DND-41 (cell line): ENCODE measurements at regions not wholly inside any gene's neighbourhood (a gene's known extent, or its start where the extent isn't known, plus 50 kb on each side); places are given as distances from the start of the nearest gene placed in this dataset.

Source experiments
- ATAC-seq: fragments of 200-7000 bp; cut with Tn5 transposase; 3 replicates; pipeline ENCODE4 v1.9.1; 2021; ENCODE audit warnings: low read depth; ENCODE audit not compliant: insufficient read depth
- DNase-seq: peaks from one replicate; pipeline ENCODE4 v3.0.0-alpha.2; 2020
- H2AFZ ChIP-seq: 2 replicates; pipeline ENCODE4 v1.6.0; 2012; ENCODE audit warnings: low read depth, low read length
- H3K27ac ChIP-seq: 2 replicates; pipeline ENCODE4 v1.5.1; 2012; ENCODE audit warnings: low read length, inconsistent platforms
- H3K27me3 ChIP-seq: fragments of 200-600 bp; sonication (generic); 2 replicates; pipeline ENCODE4 v1.6.0; 2012; ENCODE audit warnings: low read length, mild to moderate bottlenecking, inconsistent platforms; ENCODE audit not compliant: insufficient read depth, poor library complexity
- H3K36me3 ChIP-seq: 2 replicates; pipeline ENCODE4 v1.5.1; 2012; ENCODE audit warnings: low read length, inconsistent platforms; ENCODE audit not compliant: insufficient read depth
- H3K4me1 ChIP-seq: 2 replicates; pipeline ENCODE4 v1.5.1; 2012; ENCODE audit warnings: mild to moderate bottlenecking, low read length; ENCODE audit not compliant: insufficient read depth
- H3K4me2 ChIP-seq: 2 replicates; pipeline ENCODE4 v1.6.0; 2012; ENCODE audit warnings: mild to moderate bottlenecking, moderate library complexity, low read length, inconsistent platforms; ENCODE audit not compliant: insufficient read depth
- H3K4me3 ChIP-seq, 2 experiments: fragments of 200-600 bp in 1 of 2; shearing (Covaris generic) in 1 of 2; 2 replicates each; pipeline ENCODE4 v1.5.1; 2012 to 2016; ENCODE audit warnings: inconsistent platforms in 2 of 2, low read length in 2 of 2, mild to moderate bottlenecking in 2 of 2, low read depth in 1 of 2, moderate library complexity in 1 of 2
- H3K79me2 ChIP-seq: 2 replicates; pipeline ENCODE4 v1.6.0; 2012; ENCODE audit warnings: low read length, inconsistent platforms; ENCODE audit not compliant: insufficient read depth
- H3K9ac ChIP-seq: 2 replicates; pipeline ENCODE4 v1.6.0; 2012; ENCODE audit warnings: low read depth, mild to moderate bottlenecking, inconsistent platforms, low read length, moderate library complexity
- H3K9me3 ChIP-seq: 2 replicates; pipeline ENCODE4 v1.5.1; 2012; ENCODE audit warnings: low read length, moderate library complexity, mild to moderate bottlenecking, inconsistent platforms; ENCODE audit not compliant: insufficient read depth, severe bottlenecking
- H4K20me1 ChIP-seq: 2 replicates; pipeline ENCODE4 v1.6.0; 2012; ENCODE audit warnings: low read length; ENCODE audit not compliant: insufficient read depth
- EZH2 ChIP-seq: IDR thresholded peaks from 3 replicates; pipeline ENCODE4 v1.6.1; 2012; ENCODE audit warnings: borderline replicate concordance, low read depth, mild to moderate bottlenecking, moderate library complexity, low read length, inconsistent platforms; ENCODE audit not compliant: severe bottlenecking
- TF ChIP-seq, protein P1 (sequence below): IDR thresholded peaks from 2 replicates; pipeline ENCODE4 v1.5.1; 2012; ENCODE audit warnings: borderline replicate concordance, low read length, moderate library complexity, mild to moderate bottlenecking; ENCODE audit not compliant: poor library complexity, severe bottlenecking; ENCODE audit errors: extremely low read depth

DNA sequence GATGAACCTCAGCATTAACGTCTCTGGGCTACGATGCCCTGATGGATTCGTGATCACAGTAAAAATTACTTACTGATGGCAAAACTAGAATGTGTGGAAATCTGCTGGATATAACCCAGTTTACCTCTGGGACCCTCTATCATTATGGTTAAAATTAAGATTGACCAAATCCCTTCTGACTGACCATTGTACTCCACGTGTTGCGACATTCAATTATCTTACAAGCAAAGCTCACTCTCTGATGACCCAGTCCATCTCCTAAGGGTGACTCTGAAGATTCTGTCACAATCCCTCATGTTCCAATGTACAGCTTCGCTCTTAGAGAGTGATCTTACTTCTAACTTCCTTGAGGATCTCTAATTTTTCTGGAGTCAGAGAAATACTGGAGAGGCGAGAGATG, 288.5 kb upstream of the RUNX1 start:
- Histone ChIP-seq H3K9me3 (no peaks in the 10 kb centered on the region), H3K27ac (no peak overlapping the region), H3K27me3 (no peaks in the 10 kb centered on the region), H3K4me1 (peaks cover 30% of the 10 kb centered on the region), H3K4me3 (no peak overlapping the region), H3K9ac (no peak overlapping the region), H4K20me1 (no peaks in the 10 kb centered on the region), H2AFZ (no peak overlapping the region), H3K79me2 (no peaks in the 10 kb centered on the region), H3K36me3 (no peaks in the 10 kb centered on the region), H3K4me2 (no peak overlapping the region)
- TF ChIP-seq, protein P1, sequence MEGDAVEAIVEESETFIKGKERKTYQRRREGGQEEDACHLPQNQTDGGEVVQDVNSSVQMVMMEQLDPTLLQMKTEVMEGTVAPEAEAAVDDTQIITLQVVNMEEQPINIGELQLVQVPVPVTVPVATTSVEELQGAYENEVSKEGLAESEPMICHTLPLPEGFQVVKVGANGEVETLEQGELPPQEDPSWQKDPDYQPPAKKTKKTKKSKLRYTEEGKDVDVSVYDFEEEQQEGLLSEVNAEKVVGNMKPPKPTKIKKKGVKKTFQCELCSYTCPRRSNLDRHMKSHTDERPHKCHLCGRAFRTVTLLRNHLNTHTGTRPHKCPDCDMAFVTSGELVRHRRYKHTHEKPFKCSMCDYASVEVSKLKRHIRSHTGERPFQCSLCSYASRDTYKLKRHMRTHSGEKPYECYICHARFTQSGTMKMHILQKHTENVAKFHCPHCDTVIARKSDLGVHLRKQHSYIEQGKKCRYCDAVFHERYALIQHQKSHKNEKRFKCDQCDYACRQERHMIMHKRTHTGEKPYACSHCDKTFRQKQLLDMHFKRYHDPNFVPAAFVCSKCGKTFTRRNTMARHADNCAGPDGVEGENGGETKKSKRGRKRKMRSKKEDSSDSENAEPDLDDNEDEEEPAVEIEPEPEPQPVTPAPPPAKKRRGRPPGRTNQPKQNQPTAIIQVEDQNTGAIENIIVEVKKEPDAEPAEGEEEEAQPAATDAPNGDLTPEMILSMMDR = no peak
- TF ChIP-seq EZH2 = no peak
- DNase-seq (no peak), ATAC-seq (no peak)

DNA sequence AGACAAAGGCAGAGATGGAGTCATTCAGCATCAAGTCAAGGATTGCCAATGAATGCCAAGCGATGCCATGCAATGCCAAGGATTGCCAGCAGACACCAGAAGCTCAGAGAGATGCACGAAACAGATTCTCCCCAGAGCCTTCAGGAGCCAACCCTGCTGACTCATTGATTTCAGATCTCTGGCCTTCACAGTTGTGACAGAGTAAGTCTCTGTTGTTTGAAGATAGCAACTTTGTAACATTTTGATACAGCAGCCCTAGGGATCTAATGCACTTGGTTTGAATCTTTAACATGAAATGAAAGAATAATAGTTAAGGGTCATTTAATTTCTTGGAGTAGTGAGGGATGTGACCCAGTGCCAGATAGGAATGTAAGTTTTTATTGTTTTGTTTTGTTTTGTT, 287.4 kb upstream of the RUNX1 start:
- TF ChIP-seq, protein P1 = no peak
- no peak for TF ChIP-seq EZH2
- DNase-seq (no peak), ATAC-seq (no peak)
- Histone ChIP-seq H3K27me3 (no peaks in the 10 kb centered on the region), H3K36me3 (no peaks in the 10 kb centered on the region), H3K4me2 (no peak overlapping the region), H3K9me3 (no peaks in the 10 kb centered on the region), H3K79me2 (no peaks in the 10 kb centered on the region), H3K4me3 (no peak overlapping the region), H3K4me1 (peaks cover 26% of the 10 kb centered on the region), H3K9ac (no peak overlapping the region), H2AFZ (no peak overlapping the region), H4K20me1 (no peaks in the 10 kb centered on the region), H3K27ac (no peak overlapping the region)

DNA sequence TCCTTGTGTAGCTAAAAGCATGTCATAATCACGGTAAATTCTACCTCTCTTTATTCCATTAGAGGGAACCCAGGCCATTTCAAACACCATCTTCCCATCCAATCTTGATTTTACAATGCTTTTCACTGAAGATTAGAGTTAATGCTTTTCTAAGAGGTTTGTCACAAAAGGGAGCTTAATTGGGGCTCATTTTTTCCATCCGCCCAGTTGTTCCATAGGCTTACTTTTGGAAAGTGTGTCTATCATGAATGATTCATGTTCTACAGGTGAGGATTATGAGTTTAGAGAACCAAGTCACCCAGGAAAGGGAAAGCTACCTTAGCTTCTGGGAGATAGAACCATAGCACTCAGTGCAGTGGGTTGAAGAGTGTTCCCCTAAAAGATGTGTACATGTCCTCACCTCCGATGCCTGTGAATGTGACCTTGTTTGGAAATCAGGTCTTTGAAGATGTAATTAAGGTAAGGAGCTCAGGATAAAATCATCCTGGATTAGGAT, 286.9 kb upstream of the RUNX1 start:
- H3K9me3 ChIP-seq = no peaks in the 10 kb centered on the region
- TF ChIP-seq EZH2 = no peak
- TF ChIP-seq, protein P1 = no peak
- H3K4me1 ChIP-seq = peaks cover 26% of the 10 kb centered on the region
- ATAC-seq (no peak), DNase-seq (no peak)
- no peak overlapping the region for H3K27ac ChIP-seq
- H3K4me3 ChIP-seq = no peak overlapping the region
- H3K79me2 ChIP-seq = no peaks in the 10 kb centered on the region
- H3K36me3 ChIP-seq = no peaks in the 10 kb centered on the region
- no peaks in the 10 kb centered on the region for H3K27me3 ChIP-seq
- no peaks in the 10 kb centered on the region for H4K20me1 ChIP-seq
- no peak overlapping the region for H2AFZ ChIP-seq
- H3K4me2 ChIP-seq = no peak overlapping the region
- H3K9ac ChIP-seq = no peak overlapping the region
